GM19463 (cell line): ENCODE measurements at regions not wholly inside any gene's neighbourhood (a gene's known extent, or its start where the extent isn't known, plus 50 kb on each side); places are given as distances from the start of the nearest gene placed in this dataset.

Source experiments
- ATAC-seq: cut with Tn5 transposase; IDR thresholded peaks from one replicate; pipeline ENCODE4 v1.9.1; 2021; ENCODE audit warnings: mild to moderate bottlenecking, moderate library complexity; ENCODE audit not compliant: unreplicated experiment

- ATAC-seq: no peak
These were observed 116.1 kb upstream of the CPSF6 start for GRCh38 chr12:69123311-69123710.

GRCh38 chr12:69123919-69124638, 115.3 kb upstream of the CPSF6 start:
- ATAC-seq: no peak

- ATAC-seq: no peak
These were observed 110.4 kb upstream of the CPSF6 start for GRCh38 chr12:69129017-69129416.

- no peak for ATAC-seq
These were observed 109.8 kb upstream of the CPSF6 start for GRCh38 chr12:69129564-69129963.

- ATAC-seq: no peak
These were observed 109.3 kb upstream of the CPSF6 start for GRCh38 chr12:69130064-69130463.

- no peak for ATAC-seq
These were observed 108.3 kb upstream of the CPSF6 start for GRCh38 chr12:69131077-69131476.

- ATAC-seq: no peak
These were observed 102.3 kb upstream of the CPSF6 start for GRCh38 chr12:69136931-69137613.

- ATAC-seq: no peak
These were observed 98.3 kb upstream of the CPSF6 start for GRCh38 chr12:69141074-69141473.

GRCh38 chr12:69149270-69149669, 90.1 kb upstream of the CPSF6 start:
- ATAC-seq: no peak

GRCh38 chr12:69150083-69150795, 89.1 kb upstream of the CPSF6 start:
- no peak for ATAC-seq

- no peak for ATAC-seq
These were observed 88.6 kb upstream of the CPSF6 start for GRCh38 chr12:69150796-69151127.

GRCh38 chr12:69151254-69151764, 88.1 kb upstream of the CPSF6 start:
- no peak for ATAC-seq

- ATAC-seq: peak; percentile 33
These were observed 84.6 kb upstream of the CPSF6 start for GRCh38 chr12:69154585-69155363.

GRCh38 chr12:69157023-69157655, 82.2 kb upstream of the CPSF6 start:
- ATAC-seq: peak; percentile 94

GRCh38 chr12:69161829-69162228, 77.5 kb upstream of the CPSF6 start:
- peak; percentile 67 for ATAC-seq

- no peak for ATAC-seq
These were observed 75.5 kb upstream of the CPSF6 start for GRCh38 chr12:69163681-69164362.

GRCh38 chr12:69167648-69168165, 71.7 kb upstream of the CPSF6 start:
- no peak for ATAC-seq

GRCh38 chr12:69168363-69168762, 71.0 kb upstream of the CPSF6 start:
- ATAC-seq: no peak

GRCh38 chr12:69168828-69169227, 70.5 kb upstream of the CPSF6 start:
- no peak for ATAC-seq

- ATAC-seq: no peak
These were observed 69.1 kb upstream of the CPSF6 start for GRCh38 chr12:69170293-69170692.
